ENCODE measurements at regions not wholly inside any gene's neighbourhood (a gene's known extent, or its start where the extent isn't known, plus 50 kb on each side); places are given as distances from the start of the nearest gene placed in this dataset.

DNA sequence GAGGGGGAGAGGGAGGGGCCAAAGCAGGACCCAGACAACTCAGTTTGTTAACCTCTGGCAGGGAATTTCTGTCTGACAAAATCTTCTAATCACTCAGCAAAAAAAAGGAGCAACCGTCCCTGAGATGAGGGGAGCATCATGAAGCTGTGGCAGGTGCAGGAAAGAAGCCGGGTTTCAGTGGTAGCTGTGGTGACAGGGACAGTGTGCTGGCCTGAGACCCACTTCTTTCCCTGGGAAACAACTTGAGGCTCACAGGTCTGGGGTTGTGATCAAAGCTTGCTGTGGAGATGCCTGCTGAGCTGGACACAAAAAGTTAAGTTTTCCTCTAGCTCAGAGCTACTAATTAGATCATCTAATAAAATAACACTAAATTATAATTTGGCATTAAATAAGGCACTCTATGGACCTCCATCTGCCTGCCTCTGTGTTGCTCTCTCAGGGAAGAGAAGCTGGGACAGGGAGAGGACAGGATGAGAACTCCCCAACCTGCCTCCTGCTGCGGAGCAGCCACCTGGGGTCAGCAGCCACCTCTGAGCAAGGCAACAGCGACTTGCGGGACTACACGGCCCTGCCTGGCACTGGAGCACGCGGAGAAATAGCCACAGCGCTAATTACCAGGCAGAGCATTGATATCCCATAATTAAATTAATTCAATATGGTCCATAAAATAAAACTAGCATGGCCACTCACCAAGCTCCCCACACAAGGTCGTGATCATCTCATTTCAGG, 104.6 kb upstream of the TEX51 start:
- intact Hi-C loops (cut with DNase I) = no loop called here
- Histone ChIP-seq H3K27ac (no peak overlapping the region), H3K4me1 (replicated peaks) (no peaks in the 10 kb centered on the region), H3K4me3 (no peak overlapping the region), H3K36me3 (no peaks in the 10 kb centered on the region), H3K9me3 (no peaks in the 10 kb centered on the region), H3K27me3 (replicated peaks; ENCODE audit: insufficient read depth) (no peaks in the 10 kb centered on the region)
- TF ChIP-seq POLR2AphosphoS5 (IDR thresholded peaks at IDR 0.05) (no peak), CTCF (IDR thresholded peaks at IDR 0.05) (no peak), POLR2A (IDR thresholded peaks at IDR 0.05) (no peak)
- WGBS = 49% methylated on average over 10 of the region's 10 CpGs
- no peak for DNase-seq (ENCODE audit: low spot score)

- intact Hi-C loops (cut with DNase I) = no loop called here
- Histone ChIP-seq H3K27me3 (replicated peaks; ENCODE audit: insufficient read depth) (no peaks in the 10 kb centered on the region), H3K9me3 (no peaks in the 10 kb centered on the region), H3K36me3 (no peaks in the 10 kb centered on the region), H3K27ac (no peak overlapping the region), H3K4me1 (replicated peaks) (no peaks in the 10 kb centered on the region), H3K4me3 (no peak overlapping the region)
- TF ChIP-seq CTCF (IDR thresholded peaks at IDR 0.05) (no peak), POLR2AphosphoS5 (IDR thresholded peaks at IDR 0.05) (no peak), POLR2A (IDR thresholded peaks at IDR 0.05) (no peak)
- no peak for DNase-seq (ENCODE audit: low spot score)
- WGBS = 87% methylated on average over 8 of the region's 8 CpGs
These were observed 103.0 kb upstream of the TEX51 start for GRCh38 chr2:126795656-126796055.

- intact Hi-C loops (cut with DNase I) = no loop called here
- TF ChIP-seq CTCF (IDR thresholded peaks at IDR 0.05) (no peak), POLR2AphosphoS5 (IDR thresholded peaks at IDR 0.05) (no peak), POLR2A (IDR thresholded peaks at IDR 0.05) (no peak)
- Histone ChIP-seq H3K4me3 (no peak overlapping the region), H3K27me3 (replicated peaks; ENCODE audit: insufficient read depth) (no peaks in the 10 kb centered on the region), H3K4me1 (replicated peaks) (no peaks in the 10 kb centered on the region), H3K9me3 (no peaks in the 10 kb centered on the region), H3K27ac (no peak overlapping the region), H3K36me3 (no peaks in the 10 kb centered on the region)
- no peak for DNase-seq (ENCODE audit: low spot score)
- WGBS = 97% methylated on average over 14 of the region's 14 CpGs
These were observed 101.6 kb upstream of the TEX51 start for GRCh38 chr2:126796931-126797621.

DNA sequence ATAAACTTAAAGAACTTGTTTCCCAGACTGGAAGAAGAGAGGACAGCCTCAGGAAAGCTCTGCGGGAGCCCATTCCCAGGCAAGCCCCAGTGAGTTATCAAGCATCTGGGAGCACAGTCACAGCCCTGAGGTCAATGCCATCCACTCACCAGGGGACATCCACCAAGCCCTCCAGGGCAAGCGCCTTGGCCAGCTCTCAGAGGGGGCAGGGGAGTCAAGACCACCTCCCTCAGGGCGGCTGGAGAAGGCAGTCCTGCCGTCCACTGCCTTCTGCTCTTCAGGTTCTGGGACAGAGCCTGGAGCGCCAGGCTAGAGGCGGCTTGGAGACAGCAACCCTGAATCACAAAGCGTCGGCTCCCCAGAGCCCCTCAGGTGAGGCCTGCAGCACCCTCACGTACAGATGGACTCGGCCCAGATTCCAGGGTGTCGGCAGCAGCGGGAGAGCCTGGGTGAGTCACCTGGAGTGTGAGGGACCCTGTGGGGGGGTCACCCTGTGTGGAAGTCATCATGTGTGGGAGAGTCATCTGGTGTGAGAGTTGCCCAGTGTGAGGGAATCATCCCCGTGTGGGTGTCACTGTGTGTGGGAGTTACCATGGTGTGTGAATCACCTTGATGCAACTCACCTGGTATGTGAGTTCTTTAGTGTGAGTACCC, 100.9 kb upstream of the TEX51 start:
- no peak overlapping the region for H3K4me3 ChIP-seq
- intact Hi-C loops (cut with DNase I) = no loop called here
- H3K4me1 ChIP-seq (replicated peaks) = no peaks in the 10 kb centered on the region
- TF ChIP-seq CTCF (IDR thresholded peaks at IDR 0.05) = no peak
- no peak for TF ChIP-seq POLR2AphosphoS5 (IDR thresholded peaks at IDR 0.05)
- TF ChIP-seq POLR2A (IDR thresholded peaks at IDR 0.05) = no peak
- H3K27ac ChIP-seq = no peak overlapping the region
- no peak for DNase-seq (ENCODE audit: low spot score)
- H3K27me3 ChIP-seq (replicated peaks; ENCODE audit: insufficient read depth) = no peaks in the 10 kb centered on the region
- no peaks in the 10 kb centered on the region for H3K9me3 ChIP-seq
- WGBS = 95% methylated on average over 12 of the region's 13 CpGs
- H3K36me3 ChIP-seq = no peaks in the 10 kb centered on the region

Data from prostate gland (tissue), 2 donors.